Pancreas (tissue), 10 donors: ENCODE measurements at regions not wholly inside any gene's neighbourhood (a gene's known extent, or its start where the extent isn't known, plus 50 kb on each side); places are given as distances from the start of the nearest gene placed in this dataset.

Experiments
- ATAC-seq, 4 donors: fragments of 200-7000 bp; cut with Tn5 transposase; one replicate each; pipeline versions ENCODE4 v1.8.0 to v1.9.1; 2020; ENCODE audit warnings: mild to moderate bottlenecking in 4 of 4, moderate library complexity in 4 of 4
- DNase-seq, 6 donors: peaks; one replicate each; pipeline ENCODE4 v3.0.0-alpha.2; 2020
- FAIRE-seq: peaks from 2 replicates; lab custom pipeline; 2012; peaks lifted over from hg19 to GRCh38; lab: Jason Lieb, UNC
- H3K27ac ChIP-seq, 4 donors: fragments of 200-600 bp; sonication (generic); 1 replicate in 3 of 4; 2 replicates in 1 of 4; pipeline versions ENCODE4 v1.5.0 to v1.8.0; 2020
- H3K27me3 ChIP-seq, 4 donors: fragments of 200-600 bp; one replicate each; pipeline ENCODE4 v1.8.0; 2021
- H3K36me3 ChIP-seq, 3 donors: fragments of 200-600 bp; sonication (generic) in 1 of 3; one replicate each; pipeline versions ENCODE4 v1.5.0 to v1.8.0; 2020 to 2021
- H3K4me1 ChIP-seq, 3 donors: fragments of 200-600 bp; one replicate each; pipeline ENCODE4 v1.8.0; 2021
- H3K4me3 ChIP-seq, 4 donors: fragments of 200-600 bp; sonication (generic) in 2 of 4; one replicate each; pipeline versions ENCODE4 v1.5.0 to v1.8.0; 2020 to 2021
- H3K9me3 ChIP-seq, 4 donors: fragments of 200-600 bp; one replicate each; pipeline ENCODE4 v1.8.0; 2021
- WGBS, 2 donors: extraction: QIAGEN DNeasy Blood & Tissue Kit; methylation state at CpG; one replicate each; pipeline ENCODE4 v1.1.7; 2013; 5-methylcytosine and 5-hydroxymethylcytosine counted together
- intact Hi-C, 3 donors: fragments of 100-400 bp; cut with DNase I; formaldehyde crosslinking; loops; one replicate each; pipeline versions ENCODE4 v1.11.1 to v1.14.2; 2022
- TF ChIP-seq, protein P1 (sequence below), 4 donors: fragments of 200-600 bp; sonication (generic) in 3 of 4; IDR thresholded peaks; one replicate each; pipeline versions ENCODE4 v1.5.0 to v1.8.0; 2021; ENCODE audit warnings: antibody characterized with exemption in 4 of 4
- donor health status: healthy with polysubstance abuse.
- donor health status: DM: no; HTN: no; CAD: no; lungs with moderate emphysema.
- donor health status: DM: no; HTN: no; CAD: no.
- donor health status: control.
- donor health status: control.
- donor health status: Bipolar disorder and iron deficiency.
- donor health status: DM: yes; HTN: yes; CAD: no.
- donor health status: DM: no; HTN: no; CAD: no.
- donor health status: DM: no; HTN: no; CAD: no.
- donor health status: DM: yes; HTN: yes; CAD: no.

DNA sequence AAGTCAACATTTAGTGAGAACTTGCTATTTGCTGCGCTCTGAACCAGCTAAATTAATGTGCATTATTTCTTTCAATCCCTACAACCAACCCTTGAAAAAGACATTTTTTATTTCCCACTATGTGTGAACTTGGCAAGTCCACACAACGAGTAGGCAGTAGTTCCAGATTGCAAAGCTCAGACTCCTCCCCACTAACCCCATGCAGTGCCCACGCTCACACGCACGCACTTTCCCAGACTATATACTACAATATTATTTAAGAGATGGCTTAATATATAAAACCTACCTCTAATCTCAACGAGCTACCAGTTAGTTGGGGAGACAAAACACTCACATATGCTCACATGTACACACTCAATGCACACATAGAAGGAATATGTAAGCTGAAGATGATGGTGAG, 671.2 kb downstream of the LMO4 start:
- intact Hi-C loops, result no loop called here
- ATAC-seq, result no peak
- H3K4me3 ChIP-seq, result no peak overlapping the region
- no peak for FAIRE-seq
- no peaks in the 10 kb centered on the region for H3K9me3 ChIP-seq
- 76 to 83% methylated on average over 6 of the region's 6 CpGs for whole genome bisulfite sequencing, 2 donors
- H3K27me3 ChIP-seq, result no peaks in the 10 kb centered on the region
- TF ChIP-seq, protein P1, sequence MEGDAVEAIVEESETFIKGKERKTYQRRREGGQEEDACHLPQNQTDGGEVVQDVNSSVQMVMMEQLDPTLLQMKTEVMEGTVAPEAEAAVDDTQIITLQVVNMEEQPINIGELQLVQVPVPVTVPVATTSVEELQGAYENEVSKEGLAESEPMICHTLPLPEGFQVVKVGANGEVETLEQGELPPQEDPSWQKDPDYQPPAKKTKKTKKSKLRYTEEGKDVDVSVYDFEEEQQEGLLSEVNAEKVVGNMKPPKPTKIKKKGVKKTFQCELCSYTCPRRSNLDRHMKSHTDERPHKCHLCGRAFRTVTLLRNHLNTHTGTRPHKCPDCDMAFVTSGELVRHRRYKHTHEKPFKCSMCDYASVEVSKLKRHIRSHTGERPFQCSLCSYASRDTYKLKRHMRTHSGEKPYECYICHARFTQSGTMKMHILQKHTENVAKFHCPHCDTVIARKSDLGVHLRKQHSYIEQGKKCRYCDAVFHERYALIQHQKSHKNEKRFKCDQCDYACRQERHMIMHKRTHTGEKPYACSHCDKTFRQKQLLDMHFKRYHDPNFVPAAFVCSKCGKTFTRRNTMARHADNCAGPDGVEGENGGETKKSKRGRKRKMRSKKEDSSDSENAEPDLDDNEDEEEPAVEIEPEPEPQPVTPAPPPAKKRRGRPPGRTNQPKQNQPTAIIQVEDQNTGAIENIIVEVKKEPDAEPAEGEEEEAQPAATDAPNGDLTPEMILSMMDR (IDR thresholded peaks at IDR 0.05), result no peak
- DNase-seq, result no peak
- H3K36me3 ChIP-seq, result no peaks in the 10 kb centered on the region
- H3K4me1 ChIP-seq, result no peaks in the 10 kb centered on the region
- H3K27ac ChIP-seq, result no peak overlapping the region

DNA sequence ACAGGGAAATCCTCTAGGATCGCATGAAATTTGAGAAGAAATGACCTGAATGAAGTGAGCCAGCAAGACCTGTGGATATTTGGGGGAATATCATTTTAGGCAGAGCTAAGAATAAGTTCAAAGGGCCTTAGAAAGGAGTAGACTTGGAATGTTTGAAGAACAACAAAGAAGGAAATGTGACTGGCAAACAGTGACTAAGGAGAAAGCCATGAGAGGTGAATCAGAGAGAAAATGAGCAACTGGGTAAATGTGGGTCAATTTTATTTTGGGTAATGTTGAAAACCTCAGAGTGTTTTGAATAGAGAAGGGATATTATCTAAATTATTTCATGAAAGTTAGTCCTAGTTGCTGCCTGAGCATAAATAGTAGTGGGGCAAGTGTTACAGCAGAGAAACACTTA, 672.8 kb downstream of the LMO4 start:
- intact Hi-C loops, result no loop called here

DNA sequence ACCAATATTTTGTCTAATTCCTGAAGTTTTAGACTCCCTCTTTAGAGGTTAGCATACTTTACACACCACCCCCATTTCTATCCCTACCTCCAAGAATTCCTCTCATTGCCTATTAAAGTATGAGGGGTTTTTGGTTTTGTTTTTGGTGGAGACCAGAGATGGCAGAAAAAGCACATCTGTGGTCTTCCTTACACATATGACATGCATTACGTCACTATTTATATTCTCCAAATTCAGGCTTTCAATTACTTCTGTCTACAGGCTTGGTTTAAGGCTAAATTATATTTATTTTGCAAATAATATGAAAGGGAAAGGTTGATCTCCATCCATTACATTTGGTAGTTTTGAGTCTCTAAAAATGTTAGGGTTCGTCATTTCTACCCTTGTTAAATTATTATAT, 674.6 kb downstream of the LMO4 start:
- FAIRE-seq (no peak), DNase-seq (no peak), ATAC-seq (no peak)
- WGBS, 2 donors, result 68 to 85% methylated on average over 2 of the region's 2 CpGs
- Histone ChIP-seq H3K9me3 (no peaks in the 10 kb centered on the region), H3K36me3 (no peaks in the 10 kb centered on the region), H3K4me3 (no peak overlapping the region), H3K27ac (no peak overlapping the region), H3K27me3 (no peaks in the 10 kb centered on the region), H3K4me1 (no peaks in the 10 kb centered on the region)
- TF ChIP-seq, protein P1 (IDR thresholded peaks at IDR 0.05), result no peak
- intact Hi-C loops, result no loop called here

More for the DNA sequence above, 672.8 kb downstream of the LMO4 start:
- TF ChIP-seq, protein P1 (IDR thresholded peaks at IDR 0.05), result no peak
- Histone ChIP-seq H3K27ac (no peak overlapping the region), H3K36me3 (no peaks in the 10 kb centered on the region), H3K4me1 (no peaks in the 10 kb centered on the region), H3K4me3 (no peak overlapping the region), H3K27me3 (no peaks in the 10 kb centered on the region), H3K9me3 (no peaks in the 10 kb centered on the region)
- no peak for DNase-seq
- WGBS, 2 donors, result 79 to 87% methylated on average over 1 of the region's 1 CpG
- FAIRE-seq, result no peak
- ATAC-seq, result no peak

DNA sequence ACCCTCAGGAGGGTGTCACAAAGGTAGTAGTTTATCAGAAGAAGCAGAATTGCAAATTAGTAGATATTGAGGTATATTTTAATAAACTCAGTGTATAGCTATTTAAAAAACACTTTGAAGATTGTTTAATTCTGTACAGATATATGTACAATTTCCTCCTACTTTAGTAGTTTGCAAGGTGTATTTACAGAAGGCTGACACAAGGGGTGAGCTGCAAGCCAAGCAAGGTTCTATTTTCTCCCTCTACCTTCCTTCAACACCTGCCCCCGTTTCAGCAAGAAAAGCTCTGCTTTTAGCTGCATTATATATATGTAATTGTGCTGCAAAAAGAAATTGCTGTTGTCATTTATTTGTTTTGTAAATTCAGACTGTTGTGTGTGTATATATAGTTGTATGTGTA, 674.2 kb upstream of the PKN2 start:
- WGBS, 2 donors, result 36 to 48% methylated on average over 1 of the region's 1 CpG
- Histone ChIP-seq H3K27ac (no peak overlapping the region), H3K4me1 (peaks cover 0 to 5% (median 0%) of the 10 kb centered on the region in 3 donors), H3K36me3 (no peaks in the 10 kb centered on the region), H3K9me3 (no peaks in the 10 kb centered on the region), H3K27me3 (peaks cover 0 to 3% (median 0%) of the 10 kb centered on the region in 4 donors), H3K4me3 (no peak overlapping the region)
- ATAC-seq, result no peak
- DNase-seq, result no peak
- intact Hi-C loops, result no loop called here
- TF ChIP-seq, protein P1 (IDR thresholded peaks at IDR 0.05), result no peak
- no peak for FAIRE-seq

DNA sequence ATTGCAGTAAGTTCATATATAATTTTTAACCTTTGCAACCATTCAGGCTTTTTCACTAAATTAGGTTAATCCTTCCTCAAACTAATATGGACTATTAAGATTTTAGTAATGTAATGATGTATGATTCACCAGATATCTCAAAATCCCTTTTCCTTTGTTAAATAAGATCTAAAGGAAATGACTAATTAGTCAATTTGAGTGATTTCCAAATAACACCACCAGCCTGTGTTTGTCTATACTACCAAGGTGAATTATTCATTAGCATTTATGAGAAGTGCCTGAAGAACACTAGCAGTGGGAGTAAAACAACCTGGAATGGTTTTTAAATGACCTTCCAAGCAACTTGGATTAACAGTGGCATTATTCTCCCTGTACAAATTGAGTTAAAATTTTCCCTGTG, 670.6 kb upstream of the PKN2 start:
- FAIRE-seq (no peak), ATAC-seq (no peak), DNase-seq (no peak)
- H3K36me3 ChIP-seq, result no peaks in the 10 kb centered on the region
- H3K27me3 ChIP-seq, result peaks cover 0 to 3% (median 0%) of the 10 kb centered on the region in 4 donors
- intact Hi-C loops, result no loop called here
- peaks cover 0 to 5% (median 0%) of the 10 kb centered on the region in 3 donors for H3K4me1 ChIP-seq
- TF ChIP-seq, protein P1 (IDR thresholded peaks at IDR 0.05), result no peak
- H3K9me3 ChIP-seq, result no peaks in the 10 kb centered on the region
- no peak overlapping the region for H3K4me3 ChIP-seq
- H3K27ac ChIP-seq, result no peak overlapping the region
